ENCODE measurements at regions not wholly inside any gene's neighbourhood (a gene's known extent, or its start where the extent isn't known, plus 50 kb on each side); places are given as distances from the start of the nearest gene placed in this dataset.

- TF ChIP-seq CTCF (IDR thresholded peaks at IDR 0.05; ENCODE audit: low read depth, low read length, poor library complexity, severe bottlenecking) (no peak), EZH2phosphoT487 (IDR thresholded peaks at IDR 0.05; ENCODE audit: borderline replicate concordance, low read length) (no peak)
Measured at GRCh38 chr1:191818198-191818597, 340.1 kb upstream of the RGS18 start.
